ENCODE measurements at regions not wholly inside any gene's neighbourhood (a gene's known extent, or its start where the extent isn't known, plus 50 kb on each side); places are given as distances from the start of the nearest gene placed in this dataset.

GRCh38 chr12:126897778-126898177 lies 1369.2 kb upstream of the TMEM132C start:
- DNase-seq (ENCODE audit: insufficient read length, low spot score) = no peak

GRCh38 chr12:126898562-126898961 lies 1368.4 kb upstream of the TMEM132C start:
- DNase-seq (ENCODE audit: insufficient read length, low spot score) (no peak), FAIRE-seq (no peak)
- no peak for TF ChIP-seq CTCF (IDR thresholded peaks at IDR 0.05; ENCODE audit: insufficient read depth, missing control alignments)

More at GRCh38 chr12:126897778-126898177, 1369.2 kb upstream of the TMEM132C start:
- FAIRE-seq = no peak
- TF ChIP-seq CTCF (IDR thresholded peaks at IDR 0.05; ENCODE audit: insufficient read depth, missing control alignments) = no peak

- no peak for DNase-seq (ENCODE audit: insufficient read length, low spot score)
- no peak for FAIRE-seq
- TF ChIP-seq CTCF (IDR thresholded peaks at IDR 0.05; ENCODE audit: insufficient read depth, missing control alignments) = no peak
These were observed 1366.8 kb upstream of the TMEM132C start for GRCh38 chr12:126899926-126900792.

- FAIRE-seq (no peak), DNase-seq (ENCODE audit: insufficient read length, low spot score) (no peak)
- no peak for TF ChIP-seq CTCF (IDR thresholded peaks at IDR 0.05; ENCODE audit: insufficient read depth, missing control alignments)
These were observed 1363.7 kb upstream of the TMEM132C start for GRCh38 chr12:126903027-126903876.

GRCh38 chr12:126905752-126906151 lies 1361.2 kb upstream of the TMEM132C start:
- DNase-seq (ENCODE audit: insufficient read length, low spot score) (no peak), FAIRE-seq (no peak)
- TF ChIP-seq CTCF (IDR thresholded peaks at IDR 0.05; ENCODE audit: insufficient read depth, missing control alignments) = no peak

- TF ChIP-seq CTCF (IDR thresholded peaks at IDR 0.05; ENCODE audit: insufficient read depth, missing control alignments) = no peak
- FAIRE-seq (no peak), DNase-seq (ENCODE audit: insufficient read length, low spot score) (no peak)
These were observed 1358.8 kb upstream of the TMEM132C start for GRCh38 chr12:126907900-126908764.
